Erythroblast (primary cell): ENCODE measurements at regions not wholly inside any gene's neighbourhood (a gene's known extent, or its start where the extent isn't known, plus 50 kb on each side); places are given as distances from the start of the nearest gene placed in this dataset.

Experiments
- GATA1 ChIP-seq: IDR thresholded peaks from 2 replicates; pipeline ENCODE4 v1.6.1; 2011; ENCODE audit warnings: low read depth, mild to moderate bottlenecking, control low read depth, low read length, moderate library complexity
- POLR2A ChIP-seq: IDR thresholded peaks from 2 replicates; pipeline ENCODE4 v1.6.1; 2011; ENCODE audit warnings: mild to moderate bottlenecking, low read length

DNA sequence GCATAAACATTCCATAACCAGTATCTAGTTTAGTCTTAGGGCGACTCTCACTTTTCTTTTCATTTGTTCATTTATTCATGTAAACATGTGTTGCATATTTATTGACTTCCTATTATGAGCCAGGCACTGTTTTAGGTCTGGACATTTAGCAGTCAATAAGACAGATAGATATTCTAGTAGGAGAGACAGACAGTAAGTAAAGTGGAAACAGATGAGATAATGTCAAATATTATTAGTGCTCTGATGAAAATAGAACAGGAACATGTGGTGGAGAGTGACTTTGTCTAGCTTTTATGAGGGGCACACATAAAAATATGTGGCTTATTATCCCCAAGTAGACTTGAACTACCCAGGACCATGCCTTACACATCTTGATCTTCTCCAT lies 193.0 kb downstream of the NDFIP2 start:
- TF ChIP-seq POLR2A (no peak), GATA1 (no peak)
